ENCODE measurements at regions not wholly inside any gene's neighbourhood (a gene's known extent, or its start where the extent isn't known, plus 50 kb on each side); places are given as distances from the start of the nearest gene placed in this dataset.

GRCh38 chr11:123284454-123284853, 89.4 kb upstream of the CLMP start:
- H3K27me3 ChIP-seq (ENCODE audit: control insufficient read depth in 4 of 4, insufficient read depth in 4 of 4, low read length in 3 of 4): peaks cover 0 to 7% (median 0%) of the 10 kb centered on the region in 4 donors
- no peaks in the 10 kb centered on the region for H3K36me3 ChIP-seq (ENCODE audit: control insufficient read depth in 4 of 4, insufficient read depth in 3 of 4, low read depth in 1 of 4, low read length in 3 of 4)
- H3K9ac ChIP-seq (ENCODE audit: low read depth in 1 of 2, low read length in 2 of 2): no peak overlapping the region
- no peaks in the 10 kb centered on the region for H3K9me3 ChIP-seq (ENCODE audit: control insufficient read depth in 4 of 4, low read length in 3 of 4)
- WGBS: 57% methylated on average over 2 of the region's 2 CpGs
- no peak overlapping the region for H3K27ac ChIP-seq (ENCODE audit: low read depth in 1 of 2, low read length in 2 of 2)
- H3K4me1 ChIP-seq (ENCODE audit: control insufficient read depth in 4 of 4, insufficient read depth in 4 of 4, low read length in 3 of 4): no peaks in the 10 kb centered on the region
- DNase-seq (ENCODE audit: low spot score): no peak
- TF ChIP-seq NR2F2 (IDR thresholded peaks at IDR 0.05) (no peak), REST (IDR thresholded peaks at IDR 0.05) (no peak), ATF3 (IDR thresholded peaks at IDR 0.05) (no peak), CTCF (IDR thresholded peaks at IDR 0.05; ENCODE audit: low read depth, low read length, missing input control) (no peak), FOXA2 (IDR thresholded peaks at IDR 0.05) (no peak), YY1 (IDR thresholded peaks at IDR 0.05) (no peak), TAF1 (conservative IDR thresholded peaks at IDR 0.05) (no peak), HNF4G (IDR thresholded peaks at IDR 0.05) (no peak), MAX (IDR thresholded peaks at IDR 0.05) (no peak), RXRA (IDR thresholded peaks at IDR 0.05) (no peak), EGR1 (IDR thresholded peaks at IDR 0.05; ENCODE audit: low read depth in 2 of 2) (no peak)
- no peak overlapping the region for H3K4me3 ChIP-seq (ENCODE audit: low read depth in 1 of 3, low read length in 3 of 3)

GRCh38 chr11:123282597-123282996, 87.5 kb upstream of the CLMP start:
- 55% methylated on average over 6 of the region's 6 CpGs for WGBS
- Histone ChIP-seq H3K4me1 (ENCODE audit: control insufficient read depth in 4 of 4, insufficient read depth in 4 of 4, low read length in 3 of 4) (no peaks in the 10 kb centered on the region), H3K36me3 (ENCODE audit: control insufficient read depth in 4 of 4, insufficient read depth in 3 of 4, low read depth in 1 of 4, low read length in 3 of 4) (no peaks in the 10 kb centered on the region), H3K9me3 (ENCODE audit: control insufficient read depth in 4 of 4, low read length in 3 of 4) (no peaks in the 10 kb centered on the region), H3K27ac (ENCODE audit: low read depth in 1 of 2, low read length in 2 of 2) (no peak overlapping the region), H3K9ac (ENCODE audit: low read depth in 1 of 2, low read length in 2 of 2) (no peak overlapping the region), H3K27me3 (ENCODE audit: control insufficient read depth in 4 of 4, insufficient read depth in 4 of 4, low read length in 3 of 4) (peaks cover 0 to 7% (median 0%) of the 10 kb centered on the region in 4 donors), H3K4me3 (ENCODE audit: low read depth in 1 of 3, low read length in 3 of 3) (no peak overlapping the region)
- DNase-seq (ENCODE audit: low spot score): no peak
- no peak for TF ChIP-seq JUND (IDR thresholded peaks at IDR 0.05)
- no peak for TF ChIP-seq HNF4A (conservative IDR thresholded peaks at IDR 0.05)
- no peak for TF ChIP-seq ZBTB33 (IDR thresholded peaks at IDR 0.05)
- no peak for TF ChIP-seq TAF1 (conservative IDR thresholded peaks at IDR 0.05)
- TF ChIP-seq CTCF (IDR thresholded peaks at IDR 0.05; ENCODE audit: low read depth, low read length, missing input control): no peak
- TF ChIP-seq FOXA2 (IDR thresholded peaks at IDR 0.05): no peak
- no peak for TF ChIP-seq RXRA (IDR thresholded peaks at IDR 0.05)
- TF ChIP-seq ATF3 (IDR thresholded peaks at IDR 0.05): no peak
